ENCODE measurements at regions not wholly inside any gene's neighbourhood (a gene's known extent, or its start where the extent isn't known, plus 50 kb on each side); places are given as distances from the start of the nearest gene placed in this dataset.
A peak's percentile ranks its signal among the peaks of the same experiment; 100 is the strongest.
"Not testable (repeated sequence)": the region's sequence is repeated elsewhere in the genome, so short reads cannot be mapped to it uniquely, and the experiment has no call there.

- DNase-seq (ENCODE audit: low read depth): no peak
Observed at GRCh38 chr5:154620411-154620810, 134.8 kb upstream of the LARP1 start.

DNA sequence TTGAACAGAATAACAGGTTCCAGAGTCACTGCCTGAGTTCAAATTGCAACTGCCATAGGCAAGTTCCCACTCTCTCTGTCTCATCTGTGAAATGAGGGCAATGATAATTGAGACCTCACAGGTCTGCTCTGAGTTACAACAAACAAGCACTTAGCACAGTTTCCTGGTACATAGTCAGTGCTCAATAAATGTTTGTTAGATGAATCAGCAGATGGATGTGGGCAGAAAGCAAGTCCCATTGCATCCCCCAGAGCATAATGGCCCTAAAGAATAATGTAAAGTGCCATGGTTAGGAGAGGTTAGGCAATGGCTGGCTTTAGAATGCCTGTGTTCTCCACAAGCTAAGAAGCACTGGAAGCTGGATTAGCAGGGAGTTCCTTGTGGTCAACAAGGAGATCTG lies 136.5 kb upstream of the LARP1 start:
- no peak for DNase-seq (ENCODE audit: low read depth)

- DNase-seq (ENCODE audit: low read depth): no peak
Observed at GRCh38 chr5:154614595-154614994, 136.6 kb upstream of the HAND1 start.

- no peak for DNase-seq (ENCODE audit: low read depth)
Observed at GRCh38 chr5:154614125-154614524, 136.1 kb upstream of the HAND1 start.

DNA sequence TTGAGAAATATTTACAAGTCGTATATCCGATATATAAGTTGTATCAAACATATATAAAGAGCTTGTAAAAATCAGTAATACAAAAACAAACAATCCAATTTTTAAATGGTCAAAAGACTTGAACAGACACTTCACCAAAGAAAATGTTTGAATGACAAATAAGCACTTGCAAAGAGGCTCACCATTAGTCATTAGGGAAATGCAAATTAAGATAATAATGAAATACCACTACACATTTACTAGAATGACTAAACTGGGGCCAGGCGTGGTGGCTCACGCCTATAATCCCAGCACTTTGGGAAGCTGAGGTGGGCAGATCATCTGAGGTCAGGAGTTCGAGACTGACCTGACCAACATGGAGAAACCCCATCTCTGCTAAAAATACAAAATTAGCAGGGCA lies 134.6 kb upstream of the HAND1 start:
- DNase-seq (ENCODE audit: low read depth): no peak

- no peak for DNase-seq (ENCODE audit: low read depth)
Observed at GRCh38 chr5:154611341-154611767, 133.3 kb upstream of the HAND1 start.

DNA sequence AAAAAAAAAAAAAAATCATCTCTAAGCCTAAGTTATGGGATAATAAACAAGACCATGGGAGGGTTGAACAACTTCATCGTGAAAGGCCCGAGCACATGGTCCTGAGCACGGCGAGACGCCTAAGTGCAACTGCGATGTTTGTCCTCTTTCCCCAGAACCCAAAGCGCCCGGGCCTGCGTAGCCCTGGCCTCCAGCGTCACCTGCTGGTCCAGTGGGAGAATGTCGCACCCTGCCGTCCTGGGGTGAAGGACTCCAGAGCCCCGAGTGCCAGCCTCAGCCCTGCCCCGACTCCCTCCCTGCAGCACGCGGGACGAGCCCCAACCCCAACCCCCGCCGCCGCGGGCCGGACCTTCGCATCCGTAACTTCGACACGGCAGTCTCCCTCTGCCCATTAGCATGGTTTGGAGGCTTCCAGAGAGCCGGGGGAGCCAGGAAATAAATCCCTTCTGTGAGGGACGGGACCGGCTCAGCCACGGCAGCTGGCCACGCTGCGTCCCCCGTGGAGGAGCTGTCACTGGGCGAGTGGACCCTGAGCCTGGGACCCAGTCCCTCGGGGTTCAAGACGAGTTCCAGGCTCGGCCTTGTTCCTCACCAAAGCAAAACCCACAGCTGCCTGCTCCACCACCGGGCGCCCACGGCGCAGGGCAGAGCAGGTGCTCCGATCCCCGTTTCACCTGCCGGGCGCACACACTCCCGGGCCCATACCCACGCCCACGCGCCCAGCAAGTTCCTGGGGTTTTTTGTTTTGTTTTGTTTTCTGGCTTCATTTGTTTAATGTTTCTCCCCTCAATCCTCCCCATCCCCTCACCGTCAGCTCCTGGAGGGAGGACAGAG lies 132.5 kb upstream of the HAND1 start:
- DNase-seq (ENCODE audit: low read depth): peak; percentile 41

- DNase-seq (ENCODE audit: low read depth): no peak
Observed at GRCh38 chr5:154609251-154609650, 131.2 kb upstream of the HAND1 start.

GRCh38 chr5:154608531-154609011 lies 130.5 kb upstream of the HAND1 start:
- DNase-seq (ENCODE audit: low read depth): no peak

GRCh38 chr5:154607746-154608145 lies 129.7 kb upstream of the HAND1 start:
- DNase-seq (ENCODE audit: low read depth): no peak

DNA sequence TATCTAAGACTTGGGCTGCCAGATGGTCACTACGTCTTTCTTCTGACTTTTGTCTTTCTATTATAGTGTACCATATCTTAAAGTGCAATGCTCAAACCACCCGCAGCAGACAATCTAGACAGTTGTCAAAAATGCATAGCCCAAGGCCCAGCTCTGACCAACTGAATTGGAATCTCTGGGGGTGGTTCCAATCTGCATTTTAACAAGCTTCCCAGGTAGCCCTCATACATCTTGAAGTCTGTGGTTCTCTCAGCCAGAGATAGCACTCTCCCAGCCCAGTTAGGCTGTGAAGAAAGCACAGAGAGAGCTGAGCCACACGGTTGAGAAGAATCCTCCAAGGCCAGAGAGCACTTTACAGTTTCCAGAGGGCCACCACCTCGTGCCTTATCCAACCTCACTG lies 128.2 kb upstream of the HAND1 start:
- no peak for DNase-seq (ENCODE audit: low read depth)

- no peak for DNase-seq (ENCODE audit: low read depth)
Observed at GRCh38 chr5:154603953-154604679, 126.1 kb upstream of the HAND1 start.

GRCh38 chr5:154603485-154603884 lies 125.5 kb upstream of the HAND1 start:
- DNase-seq (ENCODE audit: low read depth): no peak

DNA sequence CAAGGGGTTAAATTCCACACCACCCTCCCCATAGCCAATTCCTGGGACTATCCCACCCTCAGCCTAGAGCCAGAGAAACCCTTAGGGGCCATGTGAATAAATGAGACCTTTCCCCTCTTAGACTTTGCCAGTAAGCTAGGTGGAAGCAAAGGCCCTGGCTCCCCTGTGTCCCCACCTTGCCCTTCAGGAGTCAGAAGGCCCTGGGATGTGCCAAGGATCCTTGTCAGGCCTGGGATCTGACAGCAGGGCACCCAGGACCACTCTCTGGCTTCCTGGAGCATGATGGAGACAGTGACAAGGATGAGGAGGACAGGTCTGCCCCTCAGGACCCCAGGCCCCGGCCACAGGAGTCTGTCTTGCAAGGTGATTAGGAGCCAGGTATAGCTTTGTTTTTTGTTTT lies 125.0 kb upstream of the HAND1 start:
- no peak for DNase-seq (ENCODE audit: low read depth)

- no peak for DNase-seq (ENCODE audit: low read depth)
Observed at GRCh38 chr5:154601014-154601413, 123.0 kb upstream of the HAND1 start.

DNA sequence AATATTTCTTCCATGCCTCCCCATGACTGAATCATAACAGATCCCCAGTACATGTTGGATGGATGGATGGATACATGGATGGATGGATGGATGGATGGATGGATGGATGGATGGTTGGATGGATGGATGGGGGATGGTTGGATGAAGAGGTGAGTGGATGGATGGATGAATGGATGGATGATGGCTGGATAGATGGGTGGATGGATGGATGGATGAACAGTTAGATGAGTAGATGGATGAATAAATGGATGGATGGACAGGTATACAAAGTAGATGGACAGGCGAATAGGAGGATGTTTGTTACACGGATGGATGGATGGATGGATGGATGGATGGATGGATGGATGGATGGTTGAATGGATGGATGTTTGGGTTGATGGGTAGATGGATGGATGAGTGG lies 120.0 kb upstream of the HAND1 start:
- no peak for DNase-seq (ENCODE audit: low read depth)

DNA sequence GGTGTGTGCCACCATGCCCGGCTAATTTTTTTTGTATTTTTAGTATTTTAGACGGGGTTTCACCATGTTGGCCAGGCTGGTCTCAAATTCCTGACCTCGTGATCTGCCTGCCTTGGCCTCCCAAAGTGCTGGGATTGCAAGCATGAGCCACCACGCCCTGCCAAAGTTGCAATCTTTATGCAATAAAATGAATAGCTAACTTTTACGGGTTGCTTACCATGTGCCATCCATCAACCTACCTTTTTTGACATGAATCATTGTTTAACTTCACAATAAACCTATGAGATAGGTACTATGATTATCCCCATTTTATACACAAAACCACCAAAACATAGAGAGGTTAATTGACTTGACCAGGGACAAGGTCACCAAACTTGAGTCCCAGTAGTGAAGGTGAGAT lies 118.8 kb upstream of the HAND1 start:
- DNase-seq (ENCODE audit: low read depth): not testable (repeated sequence)

DNA sequence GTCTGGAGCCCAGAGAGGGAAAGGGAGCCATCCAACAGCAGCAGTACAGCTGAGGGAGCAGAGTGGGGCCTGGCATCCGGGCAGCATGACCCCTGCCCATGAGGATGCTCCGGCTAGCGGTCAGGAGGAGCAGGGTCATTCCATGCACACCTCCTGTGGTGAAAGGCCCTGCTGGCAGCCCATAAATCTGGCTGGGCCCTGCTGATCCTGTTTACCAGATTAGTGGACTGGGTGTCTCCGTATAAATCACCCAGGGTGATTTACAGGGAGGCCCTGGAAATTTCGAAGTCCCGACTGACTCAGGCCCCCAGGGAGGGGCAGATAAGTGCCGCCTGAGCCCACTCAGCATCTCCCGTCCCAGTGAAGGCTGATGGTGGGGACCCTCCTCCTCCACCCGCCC lies 117.6 kb upstream of the HAND1 start:
- no peak for DNase-seq (ENCODE audit: low read depth)

- no peak for DNase-seq (ENCODE audit: low read depth)
Observed at GRCh38 chr5:154593796-154594195, 115.8 kb upstream of the HAND1 start.

DNA sequence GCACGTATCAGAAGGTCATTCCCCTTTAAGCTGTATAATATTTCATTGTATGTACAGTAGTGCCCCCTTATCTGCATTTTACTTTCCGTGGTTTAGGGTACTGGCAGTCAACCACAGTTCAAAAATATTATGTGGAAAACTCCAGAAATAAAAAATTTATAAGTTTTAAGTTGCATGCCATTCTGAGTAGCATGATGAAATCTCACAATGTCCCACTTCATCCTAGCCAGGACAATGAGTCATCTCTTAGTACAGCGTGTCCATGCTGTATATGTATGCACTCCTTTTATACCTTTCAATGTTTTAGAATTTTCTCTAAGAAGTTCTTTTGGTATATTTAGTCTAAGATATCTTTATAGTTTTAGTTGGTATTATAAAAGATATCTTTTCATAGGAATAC lies 115.0 kb upstream of the HAND1 start:
- DNase-seq (ENCODE audit: low read depth): no peak

GRCh38 chr5:154590093-154590724 lies 112.2 kb upstream of the HAND1 start:
- DNase-seq (ENCODE audit: low read depth): no peak

- no peak for DNase-seq (ENCODE audit: low read depth)
Observed at GRCh38 chr5:154589511-154589910, 111.5 kb upstream of the HAND1 start.
